Hepatic stellate cell (primary cell): ENCODE measurements at regions not wholly inside any gene's neighbourhood (a gene's known extent, or its start where the extent isn't known, plus 50 kb on each side); places are given as distances from the start of the nearest gene placed in this dataset.

ENCODE experiments used
- DNase-seq: peaks from one replicate; pipeline ENCODE4 v3.0.0; 2011; ENCODE audit warnings: low spot score

- DNase-seq = no peak
These were observed 1817.2 kb downstream of the STIM2 start for GRCh38 chr4:28677808-28678207.

DNA sequence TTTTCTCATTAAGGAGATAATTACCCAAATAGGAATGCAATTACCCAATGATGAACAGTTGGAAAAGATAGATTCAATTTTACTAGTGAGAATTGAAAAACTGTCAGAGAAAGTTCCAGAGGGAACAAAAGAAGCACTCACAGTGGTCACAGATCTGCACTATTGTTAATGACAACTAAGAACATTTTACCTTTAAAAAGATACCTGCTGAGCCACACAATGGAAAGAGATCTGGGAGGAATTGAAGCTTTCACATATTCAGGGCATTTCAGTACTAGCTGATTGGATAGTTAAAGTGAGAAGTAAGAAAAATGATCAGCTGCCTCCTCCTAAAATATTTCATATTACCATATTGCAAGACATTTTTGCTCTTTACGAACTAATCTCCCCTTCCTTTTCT is 1822.2 kb downstream of the STIM2 start:
- DNase-seq = no peak

DNA sequence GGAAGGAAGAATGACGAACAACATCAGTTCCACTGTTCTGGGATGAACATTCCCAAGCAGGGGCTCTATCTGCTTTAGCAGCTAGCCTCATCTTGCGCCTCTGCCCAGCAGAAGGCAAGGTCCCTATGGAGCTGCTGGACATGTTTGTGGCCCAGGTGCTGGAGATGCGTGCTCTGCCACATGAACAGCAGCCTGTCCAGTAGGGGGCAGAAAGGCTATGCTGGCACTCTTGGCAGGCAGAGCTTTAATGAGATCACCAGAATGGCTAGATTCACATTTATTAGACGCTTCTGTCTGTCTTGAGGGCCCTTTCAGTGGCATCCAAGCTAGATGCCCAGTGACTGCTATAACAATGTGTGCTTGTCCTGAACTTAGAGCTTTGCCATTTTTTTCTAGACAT is 1826.0 kb downstream of the STIM2 start:
- DNase-seq = peak; percentile 14

- no peak for DNase-seq
These were observed 1830.2 kb downstream of the STIM2 start for GRCh38 chr4:28690890-28691289.

- no peak for DNase-seq
These were observed 1841.9 kb downstream of the STIM2 start for GRCh38 chr4:28702571-28702970.

DNA sequence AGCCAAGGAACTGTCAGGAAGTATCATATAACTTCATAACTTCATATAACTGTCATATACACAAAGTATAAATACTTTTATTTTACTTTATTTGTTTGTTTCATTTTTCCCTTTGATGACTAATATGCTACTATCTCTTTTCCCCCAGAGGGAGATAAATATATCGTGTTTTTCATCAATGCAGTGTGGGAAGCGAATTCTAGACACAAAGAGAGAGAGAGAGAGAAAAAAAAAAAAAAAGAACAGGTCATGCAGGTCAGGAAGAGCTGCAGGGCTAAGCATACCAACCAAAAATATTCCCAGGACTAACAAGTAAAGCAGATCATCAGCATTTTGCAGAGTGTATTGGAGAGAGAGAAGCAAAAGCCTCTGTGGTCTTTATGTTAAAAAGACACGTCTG is 1849.2 kb downstream of the STIM2 start:
- DNase-seq = no peak

DNA sequence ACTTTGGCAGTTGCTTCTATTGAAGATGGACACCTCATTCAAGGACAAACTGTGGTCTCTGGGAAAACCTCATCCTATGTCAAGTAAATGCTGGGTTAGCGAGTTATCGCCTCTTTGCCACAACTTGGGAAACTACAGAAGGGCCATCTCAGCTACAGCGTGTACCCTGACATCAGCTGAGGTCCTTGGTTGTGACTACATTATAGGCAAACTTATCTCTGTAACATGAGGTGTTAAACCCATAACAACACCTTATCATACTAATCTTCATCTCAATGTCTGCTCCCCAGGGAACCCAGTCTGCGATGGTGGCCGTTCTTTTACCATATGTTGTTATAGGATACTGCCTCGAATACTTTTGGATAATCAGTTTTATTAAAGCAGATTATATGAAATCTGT is 1862.7 kb downstream of the STIM2 start:
- no peak for DNase-seq

DNA sequence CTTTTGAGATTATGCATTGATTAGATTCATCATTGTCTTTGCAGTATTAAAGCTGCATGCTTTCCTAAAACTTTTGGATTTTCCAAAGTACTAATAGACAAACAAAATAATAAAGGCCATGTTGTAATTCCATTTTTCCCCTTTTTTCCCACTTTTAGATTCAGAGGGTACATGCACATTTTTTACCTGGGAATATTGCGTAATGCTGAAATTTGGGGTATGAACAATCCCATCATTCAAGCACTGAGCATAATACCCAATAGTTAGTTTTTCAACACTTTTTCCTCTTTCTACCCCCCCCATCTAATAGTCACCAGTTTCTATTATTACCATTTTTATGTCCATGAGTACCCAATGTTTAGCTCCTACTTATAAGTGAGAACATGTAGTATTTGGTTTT is 1863.6 kb downstream of the STIM2 start:
- no peak for DNase-seq

- no peak for DNase-seq
These were observed 1869.7 kb downstream of the STIM2 start for GRCh38 chr4:28730304-28730703.

GRCh38 chr4:28744066-28744465 is 1883.4 kb downstream of the STIM2 start:
- DNase-seq = no peak

- DNase-seq = no peak
These were observed 1893.7 kb downstream of the STIM2 start for GRCh38 chr4:28754376-28754775.

DNA sequence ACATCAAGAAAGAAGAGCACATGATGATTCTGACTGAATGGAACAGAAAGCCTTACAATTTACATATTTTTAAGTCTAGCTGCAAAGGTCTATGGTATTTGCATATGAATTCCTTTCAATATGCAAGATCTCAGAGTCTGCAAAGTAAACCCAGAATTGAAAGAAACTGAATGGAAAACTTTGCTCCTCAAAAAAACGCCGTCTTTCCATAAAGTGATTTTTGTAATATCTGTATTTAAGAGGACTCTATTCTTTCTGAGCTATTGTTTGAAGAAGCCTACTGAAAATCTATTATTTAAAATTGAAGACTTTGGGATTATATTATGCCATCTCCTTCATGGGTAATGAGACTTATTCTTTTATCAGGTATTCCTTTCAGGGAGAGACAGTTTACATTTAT is 1894.4 kb downstream of the STIM2 start:
- DNase-seq = no peak

DNA sequence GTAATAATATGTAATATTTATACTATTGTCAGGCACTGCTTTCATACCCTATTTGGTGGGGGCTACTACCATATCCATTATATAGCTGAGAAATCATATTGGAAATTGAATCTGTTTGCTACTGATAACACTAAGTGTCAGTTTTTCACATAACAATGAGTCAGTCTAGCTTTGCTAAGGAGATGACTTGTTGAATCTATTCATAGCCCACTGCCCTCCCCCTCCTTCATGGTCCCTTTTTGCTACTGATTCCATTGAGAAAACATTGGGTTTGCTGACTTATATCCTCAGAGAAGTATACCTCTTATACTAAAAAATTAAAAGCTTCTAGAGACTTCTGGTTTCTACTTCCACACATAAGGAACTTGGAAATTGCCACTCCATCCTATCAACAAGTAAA is 1898.4 kb downstream of the STIM2 start:
- DNase-seq = no peak

GRCh38 chr4:28760003-28760402 is 1899.4 kb downstream of the STIM2 start:
- no peak for DNase-seq

- DNase-seq = peak; percentile 4
These were observed 1911.4 kb downstream of the STIM2 start for GRCh38 chr4:28772066-28772465.

DNA sequence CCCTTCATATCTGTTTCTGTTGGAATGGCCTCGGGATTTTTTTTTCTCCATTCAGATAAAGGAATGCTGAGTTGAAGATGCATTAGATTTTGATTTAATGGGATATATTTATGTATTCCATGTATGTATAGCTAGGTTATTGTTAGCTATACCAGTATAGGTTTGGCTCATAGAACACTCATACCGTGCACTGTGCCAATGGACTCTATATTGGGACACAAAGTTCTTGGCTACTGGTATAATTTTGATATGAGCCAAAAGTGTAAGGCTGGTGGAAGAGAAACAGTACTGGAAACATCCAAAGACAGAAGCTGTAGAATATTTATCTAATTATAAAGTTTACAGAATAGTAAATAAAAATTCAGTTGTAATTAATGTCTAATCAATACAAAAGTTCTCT is 1912.1 kb downstream of the STIM2 start:
- DNase-seq = no peak

GRCh38 chr4:28774344-28774743 is 1913.7 kb downstream of the STIM2 start:
- no peak for DNase-seq

DNA sequence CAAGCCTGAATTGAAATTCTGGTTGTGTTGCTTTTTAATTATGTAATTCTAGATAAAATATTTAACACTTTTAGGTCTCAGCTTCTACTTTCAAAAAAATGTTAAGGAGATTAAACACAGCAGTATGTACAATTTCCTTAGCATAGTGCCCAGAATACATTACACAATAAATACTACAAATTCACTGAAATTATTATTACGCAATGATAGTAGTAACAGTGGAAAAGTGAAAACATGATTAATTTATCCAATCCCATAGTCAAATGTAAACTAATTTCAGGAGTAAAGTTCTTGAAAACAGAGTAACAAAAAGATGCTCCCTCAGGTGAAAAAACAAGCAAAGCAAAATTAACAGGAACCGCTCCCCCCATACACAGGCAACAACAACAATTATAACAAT is 1915.4 kb downstream of the STIM2 start:
- DNase-seq = no peak

GRCh38 chr4:28784188-28784587 is 1923.5 kb downstream of the STIM2 start:
- DNase-seq = no peak

DNA sequence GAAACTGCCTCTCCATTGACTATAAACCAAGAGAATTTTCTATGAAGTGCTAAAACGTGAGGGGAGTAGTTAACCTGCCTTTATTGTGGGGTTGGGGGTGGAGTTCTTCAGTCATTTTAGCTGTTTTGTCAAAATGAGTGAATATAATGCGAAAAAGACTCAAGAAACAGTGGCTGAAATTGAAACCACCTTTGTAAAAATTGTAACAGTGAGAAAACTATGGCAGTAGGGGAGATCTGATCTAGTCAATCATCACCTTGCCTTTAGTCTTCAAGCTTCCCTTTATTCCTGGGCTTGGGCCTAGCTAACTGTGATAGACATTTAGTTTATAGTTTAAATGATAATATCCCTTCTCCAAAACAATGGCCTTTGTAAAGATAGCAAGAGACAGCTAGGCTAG is 1927.3 kb downstream of the STIM2 start:
- no peak for DNase-seq

DNA sequence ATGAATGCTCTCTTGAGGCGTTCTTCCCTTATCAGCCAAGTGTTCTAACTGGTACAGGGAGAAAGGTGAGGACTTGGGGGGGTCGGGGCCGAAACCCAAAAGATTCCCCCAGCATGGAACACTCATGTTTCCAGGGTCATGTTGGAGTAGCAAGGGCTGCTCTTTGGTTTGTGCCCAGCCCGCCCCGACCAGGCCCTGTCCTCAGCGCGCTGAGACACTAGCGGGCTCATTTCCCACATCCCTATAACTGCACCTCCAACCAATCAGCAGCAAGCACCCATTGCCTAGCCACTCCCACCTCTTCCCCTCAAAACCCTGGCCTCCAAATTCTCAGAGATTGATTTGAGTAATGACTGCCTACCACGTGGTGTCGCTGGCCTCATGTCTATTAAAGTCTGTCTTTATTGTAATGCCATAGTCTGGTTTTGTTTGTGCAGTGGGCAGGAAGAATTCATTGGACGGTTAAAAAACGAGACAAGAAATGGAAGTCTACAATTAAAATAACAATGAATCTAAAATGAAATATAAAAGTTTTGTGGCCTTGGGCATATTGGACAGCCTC is 1928.4 kb downstream of the STIM2 start:
- no peak for DNase-seq

GRCh38 chr4:28792917-28793597 is 1927.1 kb upstream of the PCDH7 start:
- DNase-seq = no peak

- no peak for DNase-seq
These were observed 1920.5 kb upstream of the PCDH7 start for GRCh38 chr4:28799696-28800095.

DNA sequence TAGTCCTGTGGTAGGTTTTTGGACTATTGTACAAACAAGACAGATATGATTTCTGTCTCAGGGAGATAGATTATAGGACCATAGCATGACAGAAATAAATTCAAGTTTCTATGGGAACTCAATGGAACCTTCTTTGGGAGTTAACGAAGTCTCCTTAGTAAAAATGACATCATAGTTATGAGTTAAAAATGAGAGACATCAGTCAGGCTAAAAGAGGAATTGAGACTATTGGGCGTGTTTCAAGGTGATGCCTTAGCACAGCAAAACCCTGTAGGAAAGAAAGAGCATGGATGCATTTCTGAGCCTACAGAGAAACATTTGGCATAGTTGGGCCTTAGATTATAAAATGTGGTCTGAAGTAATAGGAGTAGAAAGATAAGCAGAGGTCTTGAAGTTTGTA is 1909.1 kb upstream of the PCDH7 start:
- DNase-seq = no peak
